DND-41 (cell line): ENCODE measurements at regions not wholly inside any gene's neighbourhood (a gene's known extent, or its start where the extent isn't known, plus 50 kb on each side); places are given as distances from the start of the nearest gene placed in this dataset.

ENCODE experiments used
- ATAC-seq: fragments of 200-7000 bp; cut with Tn5 transposase; 3 replicates; pipeline ENCODE4 v1.9.1; 2021; ENCODE audit warnings: low read depth; ENCODE audit not compliant: insufficient read depth
- DNase-seq: peaks from one replicate; pipeline ENCODE4 v3.0.0-alpha.2; 2020
- H2AFZ ChIP-seq: 2 replicates; pipeline ENCODE4 v1.6.0; 2012; ENCODE audit warnings: low read depth, low read length
- H3K27ac ChIP-seq: 2 replicates; pipeline ENCODE4 v1.5.1; 2012; ENCODE audit warnings: low read length, inconsistent platforms
- H3K27me3 ChIP-seq: fragments of 200-600 bp; sonication (generic); 2 replicates; pipeline ENCODE4 v1.6.0; 2012; ENCODE audit warnings: low read length, mild to moderate bottlenecking, inconsistent platforms; ENCODE audit not compliant: insufficient read depth, poor library complexity
- H3K36me3 ChIP-seq: 2 replicates; pipeline ENCODE4 v1.5.1; 2012; ENCODE audit warnings: low read length, inconsistent platforms; ENCODE audit not compliant: insufficient read depth
- H3K4me1 ChIP-seq: 2 replicates; pipeline ENCODE4 v1.5.1; 2012; ENCODE audit warnings: mild to moderate bottlenecking, low read length; ENCODE audit not compliant: insufficient read depth
- H3K4me2 ChIP-seq: 2 replicates; pipeline ENCODE4 v1.6.0; 2012; ENCODE audit warnings: mild to moderate bottlenecking, moderate library complexity, low read length, inconsistent platforms; ENCODE audit not compliant: insufficient read depth
- H3K4me3 ChIP-seq, 2 experiments: fragments of 200-600 bp in 1 of 2; shearing (Covaris generic) in 1 of 2; 2 replicates each; pipeline ENCODE4 v1.5.1; 2012 to 2016; ENCODE audit warnings: inconsistent platforms in 2 of 2, low read length in 2 of 2, mild to moderate bottlenecking in 2 of 2, low read depth in 1 of 2, moderate library complexity in 1 of 2
- H3K79me2 ChIP-seq: 2 replicates; pipeline ENCODE4 v1.6.0; 2012; ENCODE audit warnings: low read length, inconsistent platforms; ENCODE audit not compliant: insufficient read depth
- H3K9ac ChIP-seq: 2 replicates; pipeline ENCODE4 v1.6.0; 2012; ENCODE audit warnings: low read depth, mild to moderate bottlenecking, inconsistent platforms, low read length, moderate library complexity
- H3K9me3 ChIP-seq: 2 replicates; pipeline ENCODE4 v1.5.1; 2012; ENCODE audit warnings: low read length, moderate library complexity, mild to moderate bottlenecking, inconsistent platforms; ENCODE audit not compliant: insufficient read depth, severe bottlenecking
- H4K20me1 ChIP-seq: 2 replicates; pipeline ENCODE4 v1.6.0; 2012; ENCODE audit warnings: low read length; ENCODE audit not compliant: insufficient read depth
- CTCF ChIP-seq: IDR thresholded peaks from 2 replicates; pipeline ENCODE4 v1.5.1; 2012; ENCODE audit warnings: borderline replicate concordance, low read length, moderate library complexity, mild to moderate bottlenecking; ENCODE audit not compliant: poor library complexity, severe bottlenecking; ENCODE audit errors: extremely low read depth
- EZH2 ChIP-seq: IDR thresholded peaks from 3 replicates; pipeline ENCODE4 v1.6.1; 2012; ENCODE audit warnings: borderline replicate concordance, low read depth, mild to moderate bottlenecking, moderate library complexity, low read length, inconsistent platforms; ENCODE audit not compliant: severe bottlenecking

- no peak for TF ChIP-seq CTCF
- TF ChIP-seq EZH2 = no peak
- Histone ChIP-seq H3K79me2 (no peaks in the 10 kb centered on the region), H3K27me3 (no peaks in the 10 kb centered on the region), H3K4me1 (no peaks in the 10 kb centered on the region), H3K9me3 (no peaks in the 10 kb centered on the region), H4K20me1 (no peaks in the 10 kb centered on the region), H2AFZ (no peak overlapping the region), H3K27ac (no peak overlapping the region), H3K4me2 (no peak overlapping the region), H3K4me3 (no peak overlapping the region), H3K36me3 (no peaks in the 10 kb centered on the region), H3K9ac (no peak overlapping the region)
- DNase-seq (no peak), ATAC-seq (no peak)
Observed at GRCh38 chr4:15260758-15261157, 167.1 kb upstream of the C1QTNF7 start.

GRCh38 chr4:15262396-15262795 lies 165.4 kb upstream of the C1QTNF7 start:
- no peaks in the 10 kb centered on the region for H3K36me3 ChIP-seq
- no peak for ATAC-seq
- no peaks in the 10 kb centered on the region for H3K27me3 ChIP-seq
- no peak for TF ChIP-seq EZH2
- TF ChIP-seq CTCF = no peak
- H3K4me2 ChIP-seq = no peak overlapping the region
- no peak overlapping the region for H2AFZ ChIP-seq
- H3K9me3 ChIP-seq = no peaks in the 10 kb centered on the region
- no peaks in the 10 kb centered on the region for H3K79me2 ChIP-seq
- no peak overlapping the region for H3K27ac ChIP-seq
- DNase-seq = no peak
- no peaks in the 10 kb centered on the region for H3K4me1 ChIP-seq
- H4K20me1 ChIP-seq = no peaks in the 10 kb centered on the region
- no peak overlapping the region for H3K4me3 ChIP-seq
- no peak overlapping the region for H3K9ac ChIP-seq

- Histone ChIP-seq H3K9ac (no peak overlapping the region), H3K27ac (no peak overlapping the region), H3K9me3 (no peaks in the 10 kb centered on the region), H3K79me2 (no peaks in the 10 kb centered on the region), H2AFZ (no peak overlapping the region), H4K20me1 (no peaks in the 10 kb centered on the region), H3K4me3 (no peak overlapping the region), H3K4me1 (no peaks in the 10 kb centered on the region), H3K27me3 (no peaks in the 10 kb centered on the region), H3K4me2 (no peak overlapping the region), H3K36me3 (no peaks in the 10 kb centered on the region)
- TF ChIP-seq CTCF (no peak), EZH2 (no peak)
- no peak for ATAC-seq
- DNase-seq = no peak
Observed at GRCh38 chr4:15270201-15270600, 157.6 kb upstream of the C1QTNF7 start.

GRCh38 chr4:15286041-15286440 lies 141.8 kb upstream of the C1QTNF7 start:
- Histone ChIP-seq H3K4me2 (no peak overlapping the region), H3K4me3 (no peak overlapping the region), H3K27ac (no peak overlapping the region), H2AFZ (no peak overlapping the region), H3K27me3 (no peaks in the 10 kb centered on the region), H4K20me1 (no peaks in the 10 kb centered on the region), H3K9ac (no peak overlapping the region), H3K4me1 (no peaks in the 10 kb centered on the region), H3K9me3 (no peaks in the 10 kb centered on the region), H3K36me3 (no peaks in the 10 kb centered on the region), H3K79me2 (no peaks in the 10 kb centered on the region)
- no peak for DNase-seq
- no peak for ATAC-seq
- TF ChIP-seq CTCF (no peak), EZH2 (no peak)
